CD14-positive monocyte (primary cell): ENCODE measurements at regions not wholly inside any gene's neighbourhood (a gene's known extent, or its start where the extent isn't known, plus 50 kb on each side); places are given as distances from the start of the nearest gene placed in this dataset.

Experiments used
- DNase-seq, 3 donors: peaks; one replicate each; pipeline ENCODE4 v3.0.0-alpha.2; 2011 to 2022
- H2AFZ ChIP-seq: 2 replicates; pipeline ENCODE4 v1.6.0; 2012; ENCODE audit warnings: mild to moderate bottlenecking, low read depth, low read length, inconsistent platforms; ENCODE audit not compliant: insufficient read depth, poor library complexity, severe bottlenecking
- H3K27ac ChIP-seq, 2 donors: 1 replicate in 1 of 2; 2 replicates in 1 of 2; pipeline ENCODE4 v1.5.1; 2012 to 2013; ENCODE audit warnings: low read length in 2 of 2, control low read depth in 1 of 2, inconsistent platforms in 1 of 2, low read depth in 1 of 2, mild to moderate bottlenecking in 1 of 2
- H3K27me3 ChIP-seq, 2 donors: one replicate each; pipeline versions ENCODE4 v1.6.0 to v1.6.1; 2011 to 2013; ENCODE audit warnings: low read length in 2 of 2; ENCODE audit not compliant: control insufficient read depth in 2 of 2, insufficient read depth in 2 of 2
- H3K36me3 ChIP-seq, 2 donors: replicated peaks in 1 of 2; 1 replicate in 1 of 2; 2 replicates in 1 of 2; pipeline versions ENCODE4 v1.5.1 to v1.6.1; 2012 to 2013; ENCODE audit warnings: low read length in 2 of 2, control low read depth in 1 of 2, inconsistent platforms in 1 of 2, mild to moderate bottlenecking in 1 of 2; ENCODE audit not compliant: insufficient read depth in 2 of 2, control insufficient read depth in 1 of 2
- H3K4me1 ChIP-seq, 2 donors: 1 replicate in 1 of 2; 2 replicates in 1 of 2; pipeline versions ENCODE4 v1.5.1 to v1.6.1; 2012 to 2013; ENCODE audit warnings: low read length in 2 of 2, control low read depth in 1 of 2, inconsistent platforms in 1 of 2, mild to moderate bottlenecking in 1 of 2, moderate library complexity in 1 of 2; ENCODE audit not compliant: insufficient read depth in 2 of 2, control insufficient read depth in 1 of 2
- H3K4me2 ChIP-seq: replicated peaks from 2 replicates; pipeline ENCODE3; 2012; ENCODE audit warnings: low read length, moderate library complexity, mild to moderate bottlenecking; ENCODE audit not compliant: poor library complexity, severe bottlenecking; ENCODE audit errors: extremely low read depth
- H3K4me3 ChIP-seq, 3 experiments: fragments of 200-600 bp in 1 of 3; sonication (generic) in 1 of 3; replicated peaks in 1 of 3; 1 replicate in 2 of 3; 2 replicates in 1 of 3; pipeline ENCODE4 v1.5.1; 2011 to 2013; ENCODE audit warnings: low read length in 3 of 3, mild to moderate bottlenecking in 3 of 3, control low read depth in 2 of 3, low read depth in 2 of 3, inconsistent platforms in 1 of 3, moderate library complexity in 1 of 3
- H3K79me2 ChIP-seq: 2 replicates; pipeline ENCODE4 v1.6.0; 2012; ENCODE audit warnings: mild to moderate bottlenecking, control low read depth, inconsistent platforms, low read length, moderate library complexity; ENCODE audit not compliant: insufficient read depth
- H3K9ac ChIP-seq: 2 replicates; pipeline ENCODE4 v1.6.0; 2017; ENCODE audit warnings: low read length, mild to moderate bottlenecking; ENCODE audit not compliant: insufficient read depth, poor library complexity, severe bottlenecking
- H3K9me3 ChIP-seq, 2 donors: replicated peaks in 1 of 2; 1 replicate in 1 of 2; 2 replicates in 1 of 2; pipeline versions ENCODE4 v1.5.1 to v1.6.1; 2012 to 2013; ENCODE audit warnings: low read length in 2 of 2, control low read depth in 1 of 2; ENCODE audit not compliant: control insufficient read depth in 1 of 2, insufficient read depth in 1 of 2
- H4K20me1 ChIP-seq: 2 replicates; pipeline ENCODE4 v1.6.0; 2012; ENCODE audit warnings: mild to moderate bottlenecking, low read length, control low read depth, moderate library complexity; ENCODE audit not compliant: insufficient read depth
- H3K27ac Mint-ChIP-seq, 7 donors: one replicate each; pipeline ENCODE4 v1.8.0; 2020; ENCODE audit warnings: mild to moderate bottlenecking in 7 of 7, mixed read lengths in 7 of 7, moderate library complexity in 6 of 7, inconsistent platforms in 2 of 7
- H3K27me3 Mint-ChIP-seq, 3 donors: one replicate each; pipeline ENCODE4 v1.8.0; 2021 to 2022; ENCODE audit warnings: low read depth in 3 of 3, mild to moderate bottlenecking in 3 of 3, mixed read lengths in 3 of 3, moderate library complexity in 3 of 3, inconsistent platforms in 1 of 3
- H3K36me3 Mint-ChIP-seq, 2 donors: one replicate each; pipeline ENCODE4 v1.8.0; 2020; ENCODE audit warnings: mixed read lengths in 2 of 2, inconsistent platforms in 1 of 2, mild to moderate bottlenecking in 1 of 2
- H3K4me1 Mint-ChIP-seq: one replicate; pipeline ENCODE4 v1.8.0; 2020; ENCODE audit warnings: mild to moderate bottlenecking, mixed read lengths
- H3K4me3 Mint-ChIP-seq, 2 donors: one replicate each; pipeline ENCODE4 v1.8.0; 2020; ENCODE audit warnings: mild to moderate bottlenecking in 2 of 2, mixed read lengths in 2 of 2, moderate library complexity in 1 of 2
- H3K9me3 Mint-ChIP-seq, 7 donors: one replicate each; pipeline ENCODE4 v1.8.0; 2020 to 2022; ENCODE audit warnings: mixed read lengths in 7 of 7, mild to moderate bottlenecking in 6 of 7, moderate library complexity in 6 of 7, inconsistent platforms in 2 of 7
- WGBS: methylation state at CpG from one replicate; pipeline ENCODE4 v1.1.5; 2013; ENCODE audit warnings: missing lambda C conversion rate; ENCODE audit not compliant: insufficient coverage; 5-methylcytosine and 5-hydroxymethylcytosine counted together
- intact Hi-C, 2 donors: fragments of 100-400 bp; cut with micrococcal nuclease; formaldehyde crosslinking; loops; one replicate each; pipeline versions ENCODE4 v1.15.0 to v1.15.1; 2023
- TF ChIP-seq, protein P1 (sequence below): fragments of 200-600 bp; IDR thresholded peaks from one replicate; pipeline ENCODE4 v1.8.0; 2022; ENCODE audit warnings: antibody characterized with exemption, mild to moderate bottlenecking

DNA sequence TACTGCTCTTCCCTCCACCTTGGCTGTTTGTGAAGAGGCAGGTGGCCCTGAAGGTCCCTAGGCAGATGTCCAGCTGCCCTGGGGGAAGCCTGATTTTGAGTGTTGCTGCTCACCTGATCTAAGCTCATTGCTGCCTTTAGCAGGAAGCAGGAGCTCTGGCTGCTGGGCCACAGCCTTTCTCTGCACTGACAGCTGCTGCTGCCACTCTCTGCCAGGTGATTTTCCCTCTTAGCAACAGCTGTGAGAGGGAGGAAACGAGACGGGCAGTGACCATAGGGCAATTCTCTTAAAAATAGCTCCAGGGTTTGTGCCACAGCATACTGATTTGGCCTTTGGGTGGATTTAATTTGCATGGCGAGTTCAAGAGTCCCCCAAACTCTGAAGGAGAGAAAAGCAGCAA is 415.8 kb upstream of the SEMA6D start:
- Mint-ChIP-seq H3K4me3 (no peak overlapping the region), H3K27me3 (no peaks in the 10 kb centered on the region), H3K27ac (peak overlapping the region in 1 of 7 donors; percentile 20), H3K9me3 (peaks cover 0 to 11% (median 2%) of the 10 kb centered on the region in 7 donors), H3K36me3 (no peaks in the 10 kb centered on the region), H3K4me1 (no peaks in the 10 kb centered on the region)
- Histone ChIP-seq H3K27ac (no peak overlapping the region), H3K9ac (no peak overlapping the region), H2AFZ (no peak overlapping the region), H3K4me3 (no peak overlapping the region), H3K36me3 (no peaks in the 10 kb centered on the region), H3K4me2 (no peak overlapping the region), H3K9me3 (no peaks in the 10 kb centered on the region), H3K79me2 (no peaks in the 10 kb centered on the region), H3K4me1 (no peaks in the 10 kb centered on the region), H3K27me3 (no peaks in the 10 kb centered on the region), H4K20me1 (no peaks in the 10 kb centered on the region)
- no CpG with 5 or more reads among the region's 3 CpGs for WGBS
- intact Hi-C loops, result no loop called here
- TF ChIP-seq, protein P1, sequence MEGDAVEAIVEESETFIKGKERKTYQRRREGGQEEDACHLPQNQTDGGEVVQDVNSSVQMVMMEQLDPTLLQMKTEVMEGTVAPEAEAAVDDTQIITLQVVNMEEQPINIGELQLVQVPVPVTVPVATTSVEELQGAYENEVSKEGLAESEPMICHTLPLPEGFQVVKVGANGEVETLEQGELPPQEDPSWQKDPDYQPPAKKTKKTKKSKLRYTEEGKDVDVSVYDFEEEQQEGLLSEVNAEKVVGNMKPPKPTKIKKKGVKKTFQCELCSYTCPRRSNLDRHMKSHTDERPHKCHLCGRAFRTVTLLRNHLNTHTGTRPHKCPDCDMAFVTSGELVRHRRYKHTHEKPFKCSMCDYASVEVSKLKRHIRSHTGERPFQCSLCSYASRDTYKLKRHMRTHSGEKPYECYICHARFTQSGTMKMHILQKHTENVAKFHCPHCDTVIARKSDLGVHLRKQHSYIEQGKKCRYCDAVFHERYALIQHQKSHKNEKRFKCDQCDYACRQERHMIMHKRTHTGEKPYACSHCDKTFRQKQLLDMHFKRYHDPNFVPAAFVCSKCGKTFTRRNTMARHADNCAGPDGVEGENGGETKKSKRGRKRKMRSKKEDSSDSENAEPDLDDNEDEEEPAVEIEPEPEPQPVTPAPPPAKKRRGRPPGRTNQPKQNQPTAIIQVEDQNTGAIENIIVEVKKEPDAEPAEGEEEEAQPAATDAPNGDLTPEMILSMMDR, result no peak
- DNase-seq, result no peak

DNA sequence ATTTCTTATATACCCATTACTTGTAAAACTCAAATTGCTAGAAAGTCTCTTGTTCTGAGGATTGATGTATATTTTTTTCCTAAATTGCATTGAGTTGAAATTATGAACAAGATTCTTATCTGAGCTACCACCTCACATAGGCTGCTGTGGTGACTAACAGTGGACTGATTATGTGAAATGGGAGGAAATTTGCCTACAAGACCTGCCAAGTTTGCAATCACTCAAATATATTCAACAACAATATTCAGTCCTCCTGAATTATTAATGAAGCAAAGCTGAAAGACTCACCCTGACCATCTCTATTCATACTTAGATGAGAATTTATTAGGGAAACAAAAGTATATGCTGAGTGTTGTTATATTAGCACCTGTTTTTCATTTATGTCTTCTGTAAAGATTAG is 412.6 kb upstream of the SEMA6D start:
- H3K36me3 ChIP-seq, result no peaks in the 10 kb centered on the region
- no peak overlapping the region for H3K9ac ChIP-seq
- H3K9me3 Mint-ChIP-seq, result peaks cover 0 to 5% (median 0%) of the 10 kb centered on the region in 7 donors
- TF ChIP-seq, protein P1, result no peak
- H3K27me3 ChIP-seq, result no peaks in the 10 kb centered on the region
- intact Hi-C loops, result no loop called here
- H3K4me3 ChIP-seq, result no peak overlapping the region
- no peak for DNase-seq
- no peaks in the 10 kb centered on the region for H3K79me2 ChIP-seq
- no peak overlapping the region for H3K4me2 ChIP-seq
- no peak overlapping the region for H3K27ac Mint-ChIP-seq
- no peaks in the 10 kb centered on the region for H3K4me1 ChIP-seq
- no peak overlapping the region for H3K27ac ChIP-seq
- H3K9me3 ChIP-seq, result no peaks in the 10 kb centered on the region
- H2AFZ ChIP-seq, result no peak overlapping the region
- H3K27me3 Mint-ChIP-seq, result no peaks in the 10 kb centered on the region
- H3K4me1 Mint-ChIP-seq, result no peaks in the 10 kb centered on the region
- no peaks in the 10 kb centered on the region for H4K20me1 ChIP-seq
- no peak overlapping the region for H3K4me3 Mint-ChIP-seq
- no peaks in the 10 kb centered on the region for H3K36me3 Mint-ChIP-seq
